ENCODE measurements at regions not wholly inside any gene's neighbourhood (a gene's known extent, or its start where the extent isn't known, plus 50 kb on each side); places are given as distances from the start of the nearest gene placed in this dataset.

DNA sequence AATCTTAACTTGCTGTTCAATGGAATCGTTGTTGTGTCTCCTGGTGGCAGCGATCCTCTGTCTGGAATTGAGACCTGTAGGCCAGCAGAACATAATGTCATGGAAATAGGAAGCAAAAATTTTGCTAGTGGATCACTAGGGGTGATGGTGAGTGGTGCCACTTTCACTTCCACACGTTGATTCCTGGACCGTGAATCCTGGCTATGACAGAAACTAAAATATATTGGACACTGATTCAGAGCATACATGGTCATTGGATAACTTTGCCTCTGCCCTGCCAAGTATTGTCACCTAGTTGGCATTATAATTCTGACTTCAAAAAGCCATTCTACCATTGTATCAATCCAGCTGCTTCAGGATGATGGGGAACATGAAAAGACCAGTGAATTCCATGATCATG is 353.2 kb downstream of the IRX1 start:
- no peak for DNase-seq (ENCODE audit: low read depth, low spot score)

DNA sequence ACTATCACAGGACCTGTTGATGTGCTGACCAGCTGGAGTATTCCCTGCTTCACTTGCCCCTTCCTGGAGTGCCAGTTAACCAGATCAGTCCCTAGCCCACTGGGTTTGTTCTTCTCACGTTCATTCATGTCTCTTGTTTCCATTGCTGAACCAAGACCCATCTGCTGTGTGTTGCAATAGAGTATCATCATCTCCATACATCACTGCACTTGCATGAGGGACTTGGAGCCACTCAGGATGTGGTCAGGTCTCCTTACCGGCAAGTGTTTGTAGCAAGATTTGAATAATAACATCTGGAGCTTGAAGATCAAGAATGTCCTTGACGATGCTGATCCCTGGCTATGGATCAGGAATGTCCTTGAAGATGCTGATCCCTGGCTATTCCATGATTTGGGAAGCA is 358.6 kb downstream of the IRX1 start:
- DNase-seq (ENCODE audit: low read depth, low spot score), result no peak

DNA sequence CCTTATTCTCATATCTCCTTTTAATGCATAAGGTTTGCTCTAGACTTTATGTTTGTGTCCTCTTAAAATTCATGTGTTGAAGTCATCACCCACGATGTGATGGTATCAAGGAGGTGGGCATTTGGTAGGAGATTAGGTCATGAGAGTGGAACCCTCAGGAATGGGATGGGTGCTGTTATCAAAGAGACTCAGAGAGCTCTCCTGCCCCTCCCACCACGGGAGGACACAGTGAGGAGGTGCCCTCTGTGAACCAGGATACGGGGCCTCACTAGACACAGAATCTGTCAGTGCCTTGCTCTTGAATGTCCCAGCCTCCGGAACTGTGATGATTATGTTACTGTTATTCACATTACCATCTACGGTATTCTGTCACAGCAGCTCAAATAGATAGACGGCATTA is 359.0 kb downstream of the IRX1 start:
- DNase-seq (ENCODE audit: low read depth, low spot score), result no peak

DNA sequence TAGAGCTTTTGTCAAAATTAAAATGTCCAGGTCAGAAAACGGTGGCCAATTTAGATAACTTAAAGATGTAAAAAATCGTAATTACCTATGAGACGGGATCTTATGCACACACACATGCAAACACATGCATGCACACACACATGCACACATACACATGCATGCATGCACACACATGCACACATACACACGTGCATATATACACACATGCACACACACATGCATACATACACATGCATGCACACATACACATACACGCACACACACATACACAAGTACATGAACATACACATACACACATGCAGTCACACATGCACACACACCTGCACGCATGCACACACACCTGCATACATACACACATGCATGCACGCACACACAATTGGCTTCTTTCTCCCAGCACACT is 362.0 kb downstream of the IRX1 start:
- DNase-seq (ENCODE audit: low read depth, low spot score), result no peak

DNA sequence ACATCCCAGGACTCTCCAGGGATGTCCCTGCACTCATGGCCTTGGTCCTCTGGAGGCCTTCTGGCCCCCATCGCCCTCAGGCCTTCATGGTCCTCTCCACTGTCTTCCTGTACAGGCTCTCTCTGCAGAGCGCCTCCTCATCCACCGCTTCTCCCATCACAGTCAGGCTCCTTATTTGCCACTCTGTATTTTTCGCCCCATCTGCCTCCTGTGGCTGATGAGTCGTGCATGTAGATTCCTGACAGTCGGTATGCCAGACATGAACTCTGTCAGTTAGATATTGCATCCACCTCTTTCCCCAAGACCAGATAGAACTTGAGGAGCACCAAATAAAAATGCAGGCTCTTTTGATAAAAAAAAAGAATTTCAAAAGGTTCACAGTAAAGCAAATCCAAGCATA is 362.8 kb downstream of the IRX1 start:
- no peak for DNase-seq (ENCODE audit: low read depth, low spot score)

DNA sequence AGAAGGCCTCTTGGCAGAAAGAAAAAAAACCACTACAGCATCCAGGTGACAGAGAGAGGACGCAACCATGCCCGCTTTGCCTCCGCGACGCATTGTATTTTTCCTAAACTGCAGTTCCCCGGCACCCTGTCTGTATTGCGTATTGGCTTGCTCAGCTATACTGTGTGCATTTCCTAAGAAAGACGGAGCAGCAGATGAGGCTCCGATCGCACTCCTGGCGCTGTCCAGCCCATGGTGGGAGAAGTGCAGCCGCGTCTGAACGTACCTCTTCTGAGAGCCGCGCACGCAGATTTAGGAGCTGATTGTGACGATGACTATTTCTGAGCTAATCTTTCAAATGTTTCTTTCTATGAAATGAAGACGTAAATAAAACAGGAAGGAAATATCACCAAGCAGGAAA is 366.5 kb downstream of the IRX1 start:
- no peak for DNase-seq (ENCODE audit: low read depth, low spot score)

DNA sequence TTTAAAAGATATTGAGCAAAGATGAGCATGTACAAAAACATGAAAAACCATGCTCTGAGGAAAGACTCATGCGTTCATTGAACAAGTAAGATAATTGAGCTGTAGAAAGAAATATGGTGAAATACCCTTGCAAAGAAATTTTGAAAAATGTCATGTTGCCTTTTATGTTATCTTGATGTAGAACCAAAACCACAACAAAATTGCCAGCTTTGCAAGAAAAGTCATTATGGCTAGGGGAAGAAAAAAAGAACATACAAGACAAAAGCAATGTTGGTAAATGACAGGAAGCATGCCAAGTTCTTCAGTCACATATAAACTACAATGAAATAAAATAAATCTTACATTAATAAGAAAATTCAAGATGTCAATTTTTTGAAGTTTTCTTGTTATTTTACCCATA is 368.0 kb downstream of the IRX1 start:
- DNase-seq (ENCODE audit: low read depth, low spot score), result no peak

DNA sequence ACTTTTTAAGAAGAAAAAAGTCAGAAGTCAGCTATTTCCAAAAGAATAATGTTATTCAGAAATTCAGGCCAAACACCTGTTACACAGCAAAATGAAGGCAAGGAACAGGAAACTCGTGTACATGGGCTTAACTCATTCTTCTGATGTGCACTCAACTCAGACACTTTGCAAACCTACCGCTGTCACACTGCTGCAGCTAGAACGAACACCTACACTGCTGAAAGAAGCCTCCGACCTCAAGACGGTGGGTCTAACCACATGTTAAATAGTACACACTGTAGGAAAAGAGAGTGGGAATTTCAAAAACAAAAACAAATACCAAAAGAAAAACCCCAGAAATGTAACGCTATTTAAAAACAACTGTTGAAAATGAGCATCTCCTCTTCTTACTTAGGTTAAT is 384.5 kb downstream of the IRX1 start:
- DNase-seq (ENCODE audit: low read depth, low spot score), result no peak

DNA sequence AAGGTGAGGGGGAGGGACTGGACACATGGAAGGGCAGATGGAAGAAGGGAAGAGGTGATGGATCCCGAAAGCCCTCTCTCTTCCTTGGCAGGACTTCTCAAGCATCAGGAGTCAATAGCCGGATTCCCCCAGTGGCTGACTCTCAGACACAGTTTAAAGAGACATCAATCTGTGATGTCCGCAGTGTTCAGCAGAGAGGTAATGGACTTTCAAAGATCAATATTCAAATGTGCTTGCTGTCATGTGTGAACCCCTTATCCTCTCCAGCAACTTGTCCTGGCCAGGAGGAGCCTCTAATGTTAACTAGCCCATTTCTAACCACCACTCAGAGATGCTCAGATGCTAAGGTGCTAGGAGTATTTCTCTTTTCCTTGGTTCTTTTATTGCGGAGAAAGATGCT is 392.2 kb downstream of the IRX1 start:
- no peak for DNase-seq (ENCODE audit: low read depth, low spot score)

DNA sequence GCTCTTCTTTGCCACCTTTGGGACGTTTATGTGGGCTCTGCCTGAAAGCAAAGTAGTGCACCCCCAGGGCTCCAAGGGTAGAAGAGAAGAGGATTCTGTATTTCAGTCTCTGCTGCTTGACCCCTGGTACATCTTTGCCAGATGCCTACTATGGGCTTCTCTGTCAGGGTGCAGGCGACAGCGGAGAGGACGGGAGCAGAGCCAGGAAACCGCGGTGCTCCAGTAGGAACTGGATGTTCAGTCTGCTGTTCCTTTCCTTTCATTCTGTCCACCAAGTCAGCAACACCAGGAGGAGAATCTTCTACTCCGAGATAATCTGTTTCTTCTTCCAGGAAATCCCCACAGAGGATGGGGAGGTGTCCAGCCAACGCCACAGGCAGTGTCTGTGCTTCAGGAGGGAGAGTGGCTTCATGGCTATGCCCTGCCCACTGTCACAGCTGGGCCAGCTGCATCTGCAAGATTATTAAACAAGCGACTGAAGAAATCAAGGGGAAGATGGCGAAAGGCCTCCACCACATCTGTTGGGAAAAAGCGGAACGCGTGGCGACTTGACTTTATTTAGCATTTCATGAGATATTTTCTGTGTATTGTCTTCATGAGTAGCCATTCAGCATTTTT is 398.3 kb downstream of the IRX1 start:
- DNase-seq (ENCODE audit: low read depth, low spot score), result no peak

DNA sequence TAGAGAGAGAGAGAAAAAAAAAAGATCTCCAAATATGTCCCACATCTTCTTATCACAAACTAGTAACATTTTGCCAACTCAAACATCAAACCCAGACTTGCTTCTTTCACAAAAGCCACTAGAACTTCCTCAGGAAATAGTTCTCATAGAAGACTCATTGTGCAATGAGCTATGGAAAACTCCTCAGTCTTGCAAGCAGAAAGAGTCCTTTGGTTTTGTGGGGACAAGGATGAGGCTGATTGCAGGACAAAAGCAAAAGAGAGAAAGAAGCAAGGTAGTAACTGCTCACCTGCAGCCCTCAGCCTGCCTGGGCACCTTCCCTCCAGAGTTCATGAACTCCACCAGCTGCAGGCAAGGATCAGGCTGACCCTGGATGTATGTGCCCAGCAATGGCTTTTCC is 399.0 kb downstream of the IRX1 start:
- peak; percentile 23 for DNase-seq (ENCODE audit: low read depth, low spot score)

DNA sequence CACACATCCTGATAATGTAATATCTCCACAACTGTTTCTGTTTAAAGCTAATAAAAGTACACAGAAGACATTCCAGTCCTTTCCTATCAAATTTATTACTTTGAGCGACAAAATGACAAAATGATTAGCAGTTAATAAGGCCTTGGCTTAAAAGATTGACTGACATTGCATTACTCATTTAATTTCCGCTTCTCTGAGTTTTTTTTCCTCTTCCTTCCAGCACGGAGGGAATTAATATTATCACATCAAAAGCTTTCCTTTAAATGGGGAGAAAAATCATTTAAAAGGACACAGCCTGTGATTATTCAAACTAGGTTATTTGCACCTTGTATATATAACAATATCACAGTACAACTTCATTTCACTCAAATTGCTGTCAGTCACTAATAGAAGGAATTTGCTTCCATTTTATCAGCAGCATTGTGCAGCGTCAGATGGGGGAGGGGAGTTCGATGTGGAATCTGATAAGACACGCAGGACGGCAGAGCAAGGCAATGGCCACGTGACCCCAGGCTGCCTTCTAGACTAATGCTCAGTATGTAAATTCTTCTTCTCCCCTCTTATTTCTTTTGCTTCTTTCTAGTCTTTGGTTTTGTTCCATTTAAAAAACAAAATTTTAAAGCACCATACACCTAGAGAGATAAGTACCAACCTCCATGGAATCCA is 400.5 kb downstream of the IRX1 start:
- no peak for DNase-seq (ENCODE audit: low read depth, low spot score)

DNA sequence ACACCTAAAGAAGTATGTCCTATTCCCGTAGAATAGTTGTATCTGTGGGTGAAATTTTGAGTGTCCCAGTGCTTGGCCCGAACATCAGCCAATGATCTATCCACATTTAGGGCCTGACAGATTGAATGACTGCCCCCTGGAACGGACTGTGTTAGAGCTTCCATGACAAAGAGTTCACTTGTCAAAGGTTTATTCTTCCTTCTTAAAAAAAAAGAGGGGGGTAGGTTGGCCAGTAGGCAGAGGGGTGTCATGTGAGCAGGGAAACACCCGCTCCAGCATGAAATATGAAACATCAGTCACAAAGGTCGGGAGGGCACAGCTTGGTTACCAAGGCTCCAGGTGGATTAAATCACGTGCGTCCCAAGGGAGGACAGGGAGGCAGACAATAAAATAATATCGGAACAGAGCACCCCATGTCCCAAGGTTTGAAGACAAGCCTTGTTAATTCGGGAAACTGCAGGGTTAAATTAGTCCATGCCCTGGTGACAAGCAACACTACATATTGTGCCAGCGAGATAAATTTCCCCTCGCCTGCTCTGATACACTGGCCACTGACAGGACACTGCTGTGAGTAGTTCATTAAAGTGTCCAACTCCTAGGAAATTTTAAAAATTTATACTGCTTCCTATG is 401.2 kb downstream of the IRX1 start:
- no peak for DNase-seq (ENCODE audit: low read depth, low spot score)

DNA sequence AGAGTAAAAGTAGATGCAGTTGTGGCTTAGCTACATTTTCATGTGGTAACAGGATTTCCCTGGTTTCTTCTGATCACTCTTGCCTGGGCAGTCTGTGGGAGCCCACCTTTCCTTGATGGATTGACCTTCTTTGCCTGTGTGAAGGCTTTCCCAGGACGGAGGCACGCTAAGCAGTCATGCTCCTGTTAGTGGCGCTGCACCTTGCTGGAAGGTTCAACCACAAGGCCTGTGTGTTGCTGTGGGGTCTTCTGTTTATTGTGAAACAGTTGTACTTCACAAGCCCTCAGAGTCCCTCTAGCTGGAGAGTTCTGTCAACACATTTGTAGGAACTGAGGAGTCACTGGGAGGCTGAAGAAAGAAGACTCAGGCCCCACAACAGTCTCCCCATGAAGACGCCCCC is 402.0 kb downstream of the IRX1 start:
- DNase-seq (ENCODE audit: low read depth, low spot score), result no peak

DNA sequence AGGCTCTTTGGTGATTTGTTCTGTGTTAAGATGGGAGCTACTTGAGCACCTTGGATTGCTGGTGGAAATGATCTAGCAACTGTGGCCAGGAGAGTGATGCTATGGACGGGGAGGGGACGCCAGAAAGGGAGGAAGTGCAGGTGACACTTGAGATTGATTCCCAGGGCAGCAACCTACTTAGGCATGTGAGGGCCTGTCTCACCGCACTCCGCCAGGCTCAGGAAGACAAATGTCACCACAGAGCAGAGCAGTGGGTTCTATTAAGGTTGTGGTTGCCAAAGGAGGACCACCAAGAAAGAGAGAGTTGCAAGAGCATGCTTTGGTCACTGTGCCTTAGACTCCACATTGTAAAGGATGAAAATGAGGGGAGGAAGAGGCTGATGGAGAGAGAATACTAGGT is 404.3 kb downstream of the IRX1 start:
- no peak for DNase-seq (ENCODE audit: low read depth, low spot score)

DNA sequence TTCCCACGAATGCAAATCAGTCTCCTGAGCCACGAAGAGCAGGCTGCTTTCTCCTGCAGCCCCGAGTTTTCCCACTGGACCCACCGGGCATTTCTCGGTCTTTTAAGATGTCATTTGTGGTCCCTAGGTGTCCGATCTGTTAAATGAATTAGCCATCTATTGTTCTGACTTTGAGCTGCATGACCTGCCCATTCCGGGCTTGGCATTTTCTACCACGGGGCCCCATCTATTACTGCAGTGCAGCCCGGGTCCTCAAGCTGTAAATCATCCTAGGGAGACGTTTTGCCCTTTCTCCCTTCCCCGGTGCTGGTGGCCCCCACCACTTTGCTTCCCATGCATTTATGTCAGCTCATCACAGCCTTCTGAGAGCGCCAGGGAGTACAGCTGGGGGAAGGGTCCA is 405.4 kb downstream of the IRX1 start:
- DNase-seq (ENCODE audit: low read depth, low spot score), result no peak

DNA sequence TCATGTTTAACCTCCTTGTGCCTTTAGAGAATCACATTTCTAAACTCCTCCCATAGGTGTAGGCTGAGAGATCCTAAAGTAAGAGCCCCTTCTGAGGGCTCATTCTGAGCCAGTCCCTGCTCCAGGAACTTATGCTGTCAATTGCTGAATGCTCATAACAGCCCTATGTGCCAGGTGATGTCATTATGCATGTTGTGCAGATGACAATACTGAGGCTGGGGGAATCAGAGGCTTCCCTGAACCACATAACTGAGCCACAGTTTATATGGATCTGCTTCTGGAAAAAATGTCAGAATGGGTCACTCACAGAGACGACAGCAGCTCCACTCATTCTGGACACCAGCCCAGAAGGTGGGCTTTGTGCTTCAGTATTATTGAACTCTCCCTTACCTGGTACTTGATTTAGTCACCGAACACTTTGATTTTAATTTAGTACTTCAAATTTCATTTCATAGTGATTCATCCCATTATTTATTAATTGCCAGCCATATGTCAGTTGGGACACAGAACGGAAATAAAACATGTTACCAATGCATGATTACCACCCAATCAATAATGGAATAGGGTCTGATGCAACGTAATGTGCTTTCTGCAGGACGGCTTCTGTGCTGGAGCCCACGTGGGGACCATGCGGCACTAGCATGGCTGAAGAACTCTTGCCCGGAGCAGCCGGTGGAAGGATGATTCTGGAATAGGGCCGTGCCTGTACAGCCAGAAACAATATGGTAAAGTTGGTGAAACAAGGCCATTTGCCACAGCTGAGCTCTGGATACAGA is 406.3 kb downstream of the IRX1 start:
- DNase-seq (ENCODE audit: low read depth, low spot score), result no peak

DNA sequence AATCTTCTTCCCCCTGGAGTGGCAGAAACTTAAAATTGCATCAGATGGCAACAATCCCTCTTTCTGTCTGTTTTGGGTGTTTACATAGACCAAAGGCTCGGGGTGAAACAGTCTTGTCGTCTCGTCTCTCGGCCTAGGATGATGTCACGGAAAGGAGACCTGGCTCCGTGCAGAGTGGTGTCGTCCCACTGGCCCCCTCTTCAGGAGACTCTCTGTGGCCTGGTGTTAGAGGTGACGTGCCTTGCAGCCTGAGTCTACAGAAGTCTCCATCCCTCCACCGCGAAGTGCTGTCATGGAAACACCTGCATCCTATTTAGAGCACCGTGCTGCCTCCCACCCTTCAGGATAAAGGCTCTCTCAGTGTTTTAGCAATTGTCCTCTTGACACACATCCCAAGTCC is 409.7 kb downstream of the IRX1 start:
- DNase-seq (ENCODE audit: low read depth, low spot score), result no peak

DNA sequence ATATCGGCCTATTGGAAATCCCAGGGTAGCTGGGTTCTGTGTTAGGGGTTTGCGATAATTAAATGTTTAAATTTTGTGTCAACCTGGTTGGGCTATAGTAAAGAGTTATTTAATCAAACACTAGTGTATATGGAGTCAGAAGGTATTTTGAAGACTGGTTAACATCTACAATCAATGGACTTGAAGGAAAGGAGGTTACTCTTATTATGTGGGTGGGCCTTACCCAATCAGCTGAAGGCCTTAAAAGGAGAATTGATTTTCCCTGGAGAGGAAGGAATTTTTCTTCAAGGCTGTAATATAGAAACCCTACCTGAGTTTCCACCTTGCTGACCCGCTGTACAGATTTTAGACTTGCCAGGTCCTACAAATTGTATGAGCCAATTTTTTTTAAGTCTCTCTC is 411.4 kb downstream of the IRX1 start:
- DNase-seq (ENCODE audit: low read depth, low spot score), result no peak

DNA sequence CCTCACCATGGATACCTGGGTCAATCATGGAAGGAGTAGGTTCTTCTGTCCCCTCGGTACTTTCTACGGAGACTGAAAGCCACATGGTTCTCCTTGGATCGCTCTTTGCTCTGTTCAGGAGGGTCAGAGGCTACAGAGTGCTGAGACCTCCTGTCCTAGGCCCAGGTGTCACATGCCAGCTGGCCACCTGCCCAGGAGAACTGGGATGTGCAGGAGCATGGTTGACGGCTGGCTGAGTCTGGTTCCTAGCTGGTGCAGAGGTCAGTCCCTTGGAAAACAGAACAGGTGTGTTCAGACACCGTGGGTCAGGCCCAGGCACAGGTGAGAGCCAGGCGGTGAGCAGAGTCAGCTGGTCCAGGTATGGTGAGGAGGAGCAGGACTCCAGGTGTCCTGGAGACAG is 416.3 kb downstream of the IRX1 start:
- DNase-seq (ENCODE audit: low read depth, low spot score), result no peak

DNA sequence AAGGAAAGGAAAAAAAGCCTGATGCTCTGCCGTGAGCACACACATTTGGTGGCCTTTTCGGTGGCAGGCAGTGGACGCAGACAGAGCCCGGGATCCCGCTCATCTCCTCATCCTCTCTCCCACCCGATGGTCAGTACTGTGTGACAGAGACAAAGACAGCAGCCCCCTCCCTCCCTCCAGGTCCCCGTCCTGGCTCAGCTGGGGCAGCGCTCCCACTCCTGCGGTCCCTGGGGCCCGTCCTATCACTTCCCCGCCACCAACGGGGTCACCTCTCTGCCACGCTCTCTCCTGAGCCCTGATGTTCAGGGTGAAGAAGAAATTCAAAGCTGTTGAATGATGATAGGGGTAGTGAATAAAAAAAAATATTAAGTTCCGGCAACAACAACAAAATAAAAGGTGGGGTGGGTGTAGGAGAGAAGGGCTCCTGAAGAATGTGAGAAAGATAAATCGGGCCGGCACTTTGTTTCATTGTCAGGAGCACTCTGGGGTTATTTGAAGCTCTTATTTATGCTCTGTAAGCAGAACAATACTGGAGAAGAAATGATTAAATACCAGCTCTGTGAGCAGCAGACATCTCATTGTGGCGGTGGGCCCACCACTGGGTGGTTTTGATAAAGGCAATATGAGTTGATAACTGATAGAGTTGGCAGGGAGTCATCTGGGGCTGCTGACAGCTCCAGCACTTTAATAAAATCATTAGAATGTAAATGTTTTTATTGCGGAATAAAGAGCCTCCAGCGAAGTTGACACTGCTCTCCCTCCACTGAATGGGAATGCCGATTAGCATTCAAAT is 417.7 kb downstream of the IRX1 start:
- no peak for DNase-seq (ENCODE audit: low read depth, low spot score)

DNA sequence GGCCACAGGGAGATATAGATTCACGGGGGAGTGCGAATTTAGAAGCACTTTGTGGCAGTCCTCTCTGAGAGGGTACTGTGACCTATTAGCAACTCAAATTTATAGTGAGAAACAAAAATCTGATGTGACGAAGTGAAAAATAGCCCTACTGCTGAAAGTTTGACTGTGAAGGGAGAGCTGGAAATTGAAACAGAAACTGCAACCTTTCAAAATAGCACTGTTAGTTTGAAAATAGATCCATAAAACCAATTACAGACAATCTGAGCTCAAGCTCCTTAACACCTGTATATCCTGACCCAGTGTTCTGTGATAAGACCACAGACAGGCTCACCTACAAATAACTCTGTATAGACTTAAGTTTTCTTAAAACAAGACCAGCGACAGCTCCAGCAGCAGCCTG is 420.1 kb downstream of the IRX1 start:
- DNase-seq (ENCODE audit: low read depth, low spot score), result no peak
